COLO829 (cell line): ENCODE measurements at regions not wholly inside any gene's neighbourhood (a gene's known extent, or its start where the extent isn't known, plus 50 kb on each side); places are given as distances from the start of the nearest gene placed in this dataset.
A peak's percentile ranks its signal among the peaks of the same experiment; 100 is the strongest.
"Not testable (repeated sequence)": the region's sequence is repeated elsewhere in the genome, so short reads cannot be mapped to it uniquely, and the experiment has no call there.

Source experiments
- DNase-seq: peaks from one replicate; pipeline ENCODE4 v3.0.0; 2012; ENCODE audit warnings: low spot score

DNA sequence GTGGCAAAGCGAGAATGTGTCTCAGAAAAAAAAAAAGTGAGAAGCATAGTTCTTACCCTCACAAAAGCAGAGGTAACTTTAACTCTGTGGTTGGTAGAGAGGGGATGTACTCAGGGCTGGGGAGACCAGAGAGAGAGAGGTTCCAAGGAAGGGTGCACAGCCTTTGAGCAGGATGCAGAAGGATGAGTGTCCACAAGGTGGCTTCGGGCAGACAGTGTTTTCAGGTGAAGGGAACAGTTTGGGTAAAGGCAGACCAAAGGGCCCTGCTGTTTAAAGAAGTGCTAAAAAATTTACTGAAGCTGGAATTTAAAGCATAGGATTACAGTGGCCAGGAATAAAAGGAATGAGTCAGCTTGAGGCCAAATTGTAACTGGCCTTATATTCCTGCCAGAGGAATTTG lies 2240.6 kb downstream of the EPHA3 start:
- not testable (repeated sequence) for DNase-seq

DNA sequence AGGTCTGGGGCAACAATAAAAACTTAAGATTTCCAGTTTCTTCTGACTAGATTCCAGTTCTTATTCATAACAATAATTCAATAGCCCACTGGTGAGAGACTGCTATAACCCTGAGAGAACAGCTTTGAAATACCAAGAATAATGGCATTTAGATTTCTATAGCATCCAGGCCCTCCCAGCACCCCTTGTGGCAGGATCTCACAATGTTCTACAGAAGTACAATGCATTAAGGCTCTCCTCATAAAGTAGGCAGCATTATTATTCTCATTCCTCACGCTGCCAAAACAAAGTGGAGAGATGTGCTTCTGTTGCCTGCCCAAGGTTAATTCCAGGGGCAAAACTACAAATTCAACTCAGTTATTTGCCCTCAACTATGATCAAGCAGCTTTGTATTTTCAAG lies 2241.7 kb downstream of the EPHA3 start:
- not testable (repeated sequence) for DNase-seq

DNA sequence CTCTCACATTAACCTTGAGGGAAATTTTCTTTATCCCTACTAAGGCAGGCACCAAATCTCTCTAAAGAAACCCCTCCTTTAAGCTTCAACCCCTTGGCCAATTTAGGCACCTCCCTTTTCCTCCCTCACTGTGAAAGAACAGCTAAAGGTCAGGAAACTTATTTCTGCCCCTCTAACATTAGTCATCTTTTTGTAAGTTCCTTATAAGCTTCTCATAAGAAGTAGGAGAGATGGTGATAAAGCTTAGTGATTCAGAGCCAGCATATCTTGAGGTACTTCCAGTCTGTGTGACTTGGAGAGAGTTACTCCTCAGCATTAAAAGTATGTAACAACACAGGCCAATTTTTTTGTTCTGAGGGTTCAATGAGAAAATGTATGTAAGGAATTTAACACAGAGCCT lies 2244.7 kb downstream of the EPHA3 start:
- not testable (repeated sequence) for DNase-seq

- DNase-seq, result not testable (repeated sequence)
Observed at GRCh38 chr3:91359278-91359677, 2251.9 kb downstream of the EPHA3 start.

DNA sequence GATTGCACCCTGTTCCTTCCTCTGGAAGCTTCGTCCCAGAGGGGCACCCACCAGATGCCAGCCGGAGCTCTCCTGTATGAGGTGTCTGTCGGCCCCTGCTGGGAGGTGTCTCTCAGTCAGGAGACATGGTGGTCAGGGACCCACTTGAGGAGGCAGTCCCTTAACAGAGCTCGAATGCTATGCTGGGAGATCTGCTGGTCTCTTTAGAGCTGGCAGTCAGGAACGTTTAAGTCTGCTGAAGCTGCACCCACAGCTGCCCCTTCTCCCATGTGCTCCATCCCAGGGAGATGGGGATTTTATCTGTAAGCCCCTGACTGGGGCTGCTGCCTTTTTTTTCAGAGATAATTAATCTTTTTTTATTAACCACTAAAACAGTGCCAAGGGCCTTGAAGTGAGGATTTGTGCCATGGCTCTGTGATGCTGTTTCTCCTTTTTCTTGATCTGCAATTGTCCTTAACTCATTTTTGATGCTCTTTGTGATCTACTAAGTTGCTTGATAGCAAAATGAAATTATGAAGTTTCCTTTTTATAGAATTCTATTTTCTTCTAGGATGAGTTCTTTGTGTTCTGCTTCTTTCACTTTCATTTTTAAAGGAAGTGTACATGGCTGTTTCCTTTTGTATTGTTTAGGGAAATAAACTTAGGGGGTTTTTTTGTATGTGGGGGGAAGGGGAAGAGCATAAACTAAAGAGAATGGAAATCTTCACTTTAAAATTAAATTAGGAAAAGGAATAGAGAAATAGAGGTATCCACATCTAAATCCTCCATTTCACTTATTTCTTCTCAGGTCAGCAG lies 2275.9 kb downstream of the EPHA3 start:
- not testable (repeated sequence) for DNase-seq

DNA sequence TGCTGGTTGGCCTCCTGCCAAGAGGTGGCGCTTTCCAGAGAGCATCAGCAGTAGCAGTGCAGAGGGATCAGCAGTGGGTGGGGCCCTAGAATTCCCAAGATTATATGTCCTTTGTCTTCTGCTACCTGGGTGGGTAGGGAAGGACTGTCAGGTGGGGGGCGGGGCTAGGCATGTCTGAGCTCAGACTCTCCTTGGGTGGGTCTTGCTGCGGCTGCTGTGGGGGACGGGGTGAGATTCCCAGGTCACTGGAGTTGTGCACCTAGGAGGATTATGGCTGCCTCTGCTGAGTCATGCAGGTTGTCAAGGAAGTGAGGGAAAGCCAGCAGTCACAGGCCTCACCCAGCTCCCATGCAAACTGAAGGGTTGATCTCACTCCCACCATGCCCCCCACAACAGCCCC lies 2296.5 kb downstream of the EPHA3 start:
- not testable (repeated sequence) for DNase-seq

DNA sequence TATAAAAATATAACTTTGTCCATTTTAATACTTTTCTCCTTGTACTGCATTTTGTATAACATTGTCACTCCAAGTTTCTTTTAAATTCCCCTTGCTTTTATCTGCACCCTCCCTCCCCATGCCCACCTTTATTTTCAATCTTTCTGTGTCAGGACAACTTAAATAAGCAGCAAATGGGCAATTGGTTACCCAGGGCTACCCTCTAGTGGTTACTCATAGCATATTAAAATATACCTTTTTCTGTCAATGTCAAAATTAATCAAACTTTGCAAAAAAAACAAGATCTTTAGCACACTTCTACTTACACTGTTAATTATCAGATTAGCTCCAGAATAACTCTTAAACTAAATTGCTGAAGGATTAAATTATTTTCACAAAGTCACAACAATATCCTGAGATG lies 2334.6 kb downstream of the EPHA3 start:
- DNase-seq, result not testable (repeated sequence)

GRCh38 chr3:91442483-91442882 lies 2335.1 kb downstream of the EPHA3 start:
- not testable (repeated sequence) for DNase-seq

GRCh38 chr3:91448379-91448778 lies 2341.0 kb downstream of the EPHA3 start:
- not testable (repeated sequence) for DNase-seq

DNA sequence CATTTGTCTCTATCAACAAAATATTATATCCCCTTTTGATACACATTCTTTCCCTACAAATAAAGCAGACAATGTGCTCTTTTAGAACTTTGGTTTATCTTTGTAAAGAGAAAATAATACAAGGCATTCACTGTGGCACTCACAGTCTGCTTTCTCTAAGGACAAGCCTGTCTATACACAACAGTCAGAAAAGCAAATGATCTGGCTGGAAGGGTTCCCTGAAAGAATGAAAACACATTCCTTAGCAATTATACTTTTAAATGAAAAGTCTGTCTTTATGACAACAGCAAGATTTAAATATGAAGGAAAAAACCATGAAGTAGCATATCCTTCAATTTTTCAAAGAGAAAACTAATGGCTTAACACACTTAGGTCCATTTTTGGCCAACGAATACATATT lies 2359.1 kb downstream of the EPHA3 start:
- DNase-seq, result peak; percentile 25

DNA sequence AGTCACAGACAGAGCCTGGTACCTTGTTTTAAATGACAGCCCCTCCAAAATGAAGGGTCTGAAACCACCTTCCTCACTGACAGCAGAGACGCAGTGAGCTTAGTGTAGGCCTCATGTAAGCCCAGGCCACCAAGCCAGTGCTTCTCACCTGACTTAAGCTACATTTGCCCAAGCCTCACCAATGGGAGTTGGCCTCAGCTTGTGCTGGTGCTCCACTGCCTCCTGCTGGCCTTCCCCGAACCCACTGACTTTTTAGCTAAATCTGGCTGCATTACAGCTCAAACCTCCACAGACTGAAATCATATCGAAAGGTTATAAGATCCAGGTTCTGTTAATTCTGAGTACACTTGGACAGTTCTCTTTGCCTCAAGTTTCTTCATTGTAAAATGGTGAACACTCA lies 2361.8 kb downstream of the EPHA3 start:
- not testable (repeated sequence) for DNase-seq

DNA sequence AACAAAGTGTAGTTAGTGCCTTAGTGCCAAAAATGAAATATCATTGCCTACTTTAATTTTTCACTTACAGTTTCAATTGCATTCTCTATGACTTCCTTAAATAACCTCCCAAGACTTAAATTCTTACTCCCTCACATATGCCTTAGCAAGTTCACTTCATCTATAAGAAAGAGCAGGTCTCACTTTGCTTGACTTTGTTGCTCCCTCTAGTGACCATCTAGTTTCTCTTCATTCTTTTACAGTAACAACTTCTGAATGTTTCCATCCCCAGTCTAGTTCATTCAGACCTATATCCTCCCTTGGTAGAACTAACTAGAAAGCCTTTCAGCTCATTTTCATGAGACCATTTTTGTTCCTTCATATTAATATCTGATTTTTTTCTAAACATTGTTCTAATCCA lies 2377.6 kb downstream of the EPHA3 start:
- DNase-seq, result peak; percentile 10

GRCh38 chr3:91485891-91486290 lies 2378.5 kb downstream of the EPHA3 start:
- DNase-seq, result not testable (repeated sequence)

DNA sequence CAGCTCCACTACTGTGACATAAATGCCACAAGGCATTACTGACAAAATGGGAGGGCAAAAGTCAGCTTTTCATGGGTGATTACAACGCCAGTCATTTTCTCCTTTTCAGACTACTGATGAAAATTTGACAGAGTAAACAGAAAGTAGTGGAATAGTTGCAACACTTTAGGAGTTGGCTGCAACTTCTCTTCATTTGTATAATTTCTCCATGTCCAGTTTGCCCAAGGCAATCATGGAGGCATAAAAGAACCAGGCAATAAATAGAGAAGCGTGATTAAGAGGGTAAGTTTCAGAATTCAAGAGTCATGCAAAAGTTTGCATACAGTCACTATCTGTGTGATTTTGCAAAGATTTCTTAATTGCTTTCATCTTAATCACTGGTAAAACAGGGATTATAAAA lies 2390.3 kb downstream of the EPHA3 start:
- not testable (repeated sequence) for DNase-seq

DNA sequence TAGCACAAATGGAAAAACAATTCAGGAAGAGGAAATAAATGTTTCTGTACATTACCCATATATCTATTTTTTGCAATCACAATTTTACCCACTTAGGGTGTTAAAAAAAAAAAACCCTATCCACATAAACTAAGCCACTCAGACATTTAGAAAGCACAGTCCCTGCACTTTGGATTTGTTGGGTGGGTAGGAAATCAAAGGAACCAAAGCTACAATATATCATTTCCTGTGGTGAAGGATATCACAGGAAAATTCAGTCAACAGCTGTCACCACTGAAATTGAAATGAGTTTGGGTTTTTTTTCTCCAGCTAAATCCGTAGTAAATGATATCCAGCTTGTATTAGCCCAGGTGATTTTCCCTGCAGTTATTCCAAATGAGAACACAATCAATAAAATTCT lies 2392.4 kb downstream of the EPHA3 start:
- DNase-seq, result not testable (repeated sequence)

GRCh38 chr3:91504874-91505273 lies 2397.5 kb downstream of the EPHA3 start:
- not testable (repeated sequence) for DNase-seq
